ENCODE measurements at regions not wholly inside any gene's neighbourhood (a gene's known extent, or its start where the extent isn't known, plus 50 kb on each side); places are given as distances from the start of the nearest gene placed in this dataset.

DNA sequence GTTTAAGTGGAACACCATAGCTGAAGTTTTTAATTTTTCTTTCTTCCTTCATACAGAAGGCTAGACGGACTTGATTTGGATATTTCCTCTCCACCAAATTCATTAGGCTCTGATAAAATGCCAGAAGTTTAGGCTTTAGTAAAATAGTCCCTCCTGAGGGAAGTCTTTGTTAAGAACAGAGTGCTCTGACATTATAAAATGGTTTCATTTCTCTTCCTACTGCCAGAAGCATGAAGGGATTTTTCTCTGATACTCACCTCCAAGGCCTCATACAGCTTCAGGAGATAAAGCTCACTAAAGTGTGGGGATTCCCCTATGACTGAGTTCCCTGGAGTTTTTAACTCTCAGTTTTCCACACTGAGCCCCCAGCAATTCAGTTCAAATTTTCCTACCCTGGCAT, 1489.6 kb downstream of the REEP3 start:
- Mint-ChIP-seq H3K9me3 (ENCODE audit: low read depth, unreplicated experiment) (no peaks in the 10 kb centered on the region), H3K27me3 (ENCODE audit: unreplicated experiment) (no peaks in the 10 kb centered on the region), H3K36me3 (ENCODE audit: insufficient read depth, unreplicated experiment) (no peaks in the 10 kb centered on the region), H3K27ac (ENCODE audit: unreplicated experiment) (no peak overlapping the region), H3K4me1 (ENCODE audit: low read depth, unreplicated experiment) (no peaks in the 10 kb centered on the region), H3K4me3 (ENCODE audit: low read depth, unreplicated experiment) (no peak overlapping the region)
- TF ChIP-seq, protein P1, sequence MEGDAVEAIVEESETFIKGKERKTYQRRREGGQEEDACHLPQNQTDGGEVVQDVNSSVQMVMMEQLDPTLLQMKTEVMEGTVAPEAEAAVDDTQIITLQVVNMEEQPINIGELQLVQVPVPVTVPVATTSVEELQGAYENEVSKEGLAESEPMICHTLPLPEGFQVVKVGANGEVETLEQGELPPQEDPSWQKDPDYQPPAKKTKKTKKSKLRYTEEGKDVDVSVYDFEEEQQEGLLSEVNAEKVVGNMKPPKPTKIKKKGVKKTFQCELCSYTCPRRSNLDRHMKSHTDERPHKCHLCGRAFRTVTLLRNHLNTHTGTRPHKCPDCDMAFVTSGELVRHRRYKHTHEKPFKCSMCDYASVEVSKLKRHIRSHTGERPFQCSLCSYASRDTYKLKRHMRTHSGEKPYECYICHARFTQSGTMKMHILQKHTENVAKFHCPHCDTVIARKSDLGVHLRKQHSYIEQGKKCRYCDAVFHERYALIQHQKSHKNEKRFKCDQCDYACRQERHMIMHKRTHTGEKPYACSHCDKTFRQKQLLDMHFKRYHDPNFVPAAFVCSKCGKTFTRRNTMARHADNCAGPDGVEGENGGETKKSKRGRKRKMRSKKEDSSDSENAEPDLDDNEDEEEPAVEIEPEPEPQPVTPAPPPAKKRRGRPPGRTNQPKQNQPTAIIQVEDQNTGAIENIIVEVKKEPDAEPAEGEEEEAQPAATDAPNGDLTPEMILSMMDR (IDR thresholded peaks at IDR 0.05; ENCODE audit: unreplicated experiment) = no peak
- intact Hi-C loops (cut with micrococcal nuclease; ENCODE audit: unreplicated experiment) = no loop called here
- no TSS peak for BruUV-seq (replicated peaks)
- CTCF ChIA-PET = no interaction called here
- no peak for DNase-seq

DNA sequence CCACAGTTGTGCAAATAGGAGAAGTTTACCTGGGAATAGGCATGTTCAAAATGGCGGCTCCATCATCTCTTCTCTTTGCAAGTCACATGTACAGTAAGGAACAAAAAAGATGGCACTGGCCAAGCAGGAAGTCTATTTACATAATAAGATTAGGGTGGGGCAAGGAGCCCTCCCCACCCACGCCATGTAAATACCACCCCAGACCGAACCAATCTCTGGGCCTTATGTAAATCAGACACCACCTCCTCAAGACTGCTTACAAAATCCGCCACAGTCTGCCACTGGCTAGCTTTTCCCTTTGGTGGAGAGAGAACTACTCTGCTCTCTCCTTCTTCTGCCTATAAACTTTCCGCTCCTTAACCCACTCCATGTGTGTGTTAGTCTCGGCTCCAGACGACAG, 1496.3 kb downstream of the REEP3 start:
- TF ChIP-seq, protein P1 (IDR thresholded peaks at IDR 0.05; ENCODE audit: unreplicated experiment) = no peak
- H3K4me3 Mint-ChIP-seq (ENCODE audit: low read depth, unreplicated experiment) = no peak overlapping the region
- CTCF ChIA-PET = no interaction called here
- DNase-seq = no peak
- BruUV-seq (replicated peaks) = no TSS peak
- H3K27ac Mint-ChIP-seq (ENCODE audit: unreplicated experiment) = no peak overlapping the region
- H3K9me3 Mint-ChIP-seq (ENCODE audit: low read depth, unreplicated experiment) = peaks cover 9% of the 10 kb centered on the region
- no peaks in the 10 kb centered on the region for H3K36me3 Mint-ChIP-seq (ENCODE audit: insufficient read depth, unreplicated experiment)
- H3K4me1 Mint-ChIP-seq (ENCODE audit: low read depth, unreplicated experiment) = no peaks in the 10 kb centered on the region
- no peaks in the 10 kb centered on the region for H3K27me3 Mint-ChIP-seq (ENCODE audit: unreplicated experiment)
- intact Hi-C loops (cut with micrococcal nuclease; ENCODE audit: unreplicated experiment) = no loop called here

GRCh38 chr10:65024886-65025285, 1503.7 kb downstream of the REEP3 start:
- peaks cover 6% of the 10 kb centered on the region for H3K9me3 Mint-ChIP-seq (ENCODE audit: low read depth, unreplicated experiment)
- H3K4me1 Mint-ChIP-seq (ENCODE audit: low read depth, unreplicated experiment) = no peaks in the 10 kb centered on the region
- no peaks in the 10 kb centered on the region for H3K27me3 Mint-ChIP-seq (ENCODE audit: unreplicated experiment)
- no peak for DNase-seq
- H3K27ac Mint-ChIP-seq (ENCODE audit: unreplicated experiment) = no peak overlapping the region
- intact Hi-C loops (cut with micrococcal nuclease; ENCODE audit: unreplicated experiment) = no loop called here
- TF ChIP-seq, protein P1 (IDR thresholded peaks at IDR 0.05; ENCODE audit: unreplicated experiment) = no peak
- no TSS peak for BruUV-seq (replicated peaks)
- H3K4me3 Mint-ChIP-seq (ENCODE audit: low read depth, unreplicated experiment) = no peak overlapping the region
- CTCF ChIA-PET = no interaction called here
- H3K36me3 Mint-ChIP-seq (ENCODE audit: insufficient read depth, unreplicated experiment) = no peaks in the 10 kb centered on the region

- H3K27ac Mint-ChIP-seq (ENCODE audit: unreplicated experiment) = no peak overlapping the region
- no peak for DNase-seq
- BruUV-seq (replicated peaks) = no TSS peak
- TF ChIP-seq, protein P1 (IDR thresholded peaks at IDR 0.05; ENCODE audit: unreplicated experiment) = no peak
- H3K36me3 Mint-ChIP-seq (ENCODE audit: insufficient read depth, unreplicated experiment) = no peaks in the 10 kb centered on the region
- peaks cover 17% of the 10 kb centered on the region for H3K4me1 Mint-ChIP-seq (ENCODE audit: low read depth, unreplicated experiment)
- CTCF ChIA-PET = no interaction called here
- no peaks in the 10 kb centered on the region for H3K9me3 Mint-ChIP-seq (ENCODE audit: low read depth, unreplicated experiment)
- intact Hi-C loops (cut with micrococcal nuclease; ENCODE audit: unreplicated experiment) = no loop called here
- H3K27me3 Mint-ChIP-seq (ENCODE audit: unreplicated experiment) = no peaks in the 10 kb centered on the region
- no peak overlapping the region for H3K4me3 Mint-ChIP-seq (ENCODE audit: low read depth, unreplicated experiment)
Observed at GRCh38 chr10:65030263-65030662, 1509.1 kb downstream of the REEP3 start.
